H9 (cell line): ENCODE measurements at regions not wholly inside any gene's neighbourhood (a gene's known extent, or its start where the extent isn't known, plus 50 kb on each side); places are given as distances from the start of the nearest gene placed in this dataset.

Source experiments
- DNase-seq: peaks from one replicate; pipeline ENCODE4 v3.0.0-alpha.2; 2017
- H2AFZ ChIP-seq: one replicate; pipeline ENCODE4 v1.6.1; 2013; ENCODE audit warnings: mild to moderate bottlenecking, low read length, control low read depth, moderate library complexity
- H2AK5ac ChIP-seq: 2 replicates; pipeline ENCODE4 v1.6.1; 2013; ENCODE audit warnings: low read length, control low read depth, mixed read lengths; ENCODE audit not compliant: insufficient read length
- H2BK120ac ChIP-seq: one replicate; pipeline ENCODE4 v1.6.1; 2013; ENCODE audit warnings: low read depth, mild to moderate bottlenecking, low read length, control low read depth, inconsistent platforms; ENCODE audit not compliant: poor library complexity, severe bottlenecking
- H2BK12ac ChIP-seq: 2 replicates; pipeline ENCODE4 v1.6.1; 2013; ENCODE audit warnings: low read length, control low read depth, mixed read lengths, low read depth; ENCODE audit not compliant: insufficient read length
- H2BK15ac ChIP-seq: 2 replicates; pipeline ENCODE4 v1.6.1; 2013; ENCODE audit warnings: low read depth, low read length, control low read depth
- H2BK20ac ChIP-seq: one replicate; pipeline ENCODE4 v1.6.1; 2013; ENCODE audit warnings: low read depth, mild to moderate bottlenecking, low read length, control low read depth, inconsistent platforms; ENCODE audit not compliant: poor library complexity, severe bottlenecking
- H2BK5ac ChIP-seq: 2 replicates; pipeline ENCODE4 v1.6.1; 2013; ENCODE audit warnings: low read length, control low read depth, mixed read lengths; ENCODE audit not compliant: insufficient read length
- H3K14ac ChIP-seq: 2 replicates; pipeline ENCODE4 v1.6.1; 2013; ENCODE audit warnings: low read length, control low read depth; ENCODE audit not compliant: insufficient read depth
- H3K18ac ChIP-seq: 2 replicates; pipeline ENCODE4 v1.6.1; 2013; ENCODE audit warnings: low read depth, mild to moderate bottlenecking, mixed read lengths, low read length, control low read depth; ENCODE audit not compliant: insufficient read length
- H3K23ac ChIP-seq: 2 replicates; pipeline ENCODE4 v1.6.1; 2013; ENCODE audit warnings: low read length, control low read depth, mixed read lengths, low read depth; ENCODE audit not compliant: insufficient read length
- H3K23me2 ChIP-seq: 2 replicates; pipeline ENCODE4 v1.6.1; 2013; ENCODE audit warnings: low read depth, mild to moderate bottlenecking, mixed read lengths, low read length, control low read depth; ENCODE audit not compliant: insufficient read length, poor library complexity, severe bottlenecking
- H3K27ac ChIP-seq: 2 replicates; pipeline ENCODE4 v1.5.1; 2013; ENCODE audit warnings: low read length, control low read depth, mixed read lengths, low read depth; ENCODE audit not compliant: insufficient read length
- H3K27me3 ChIP-seq: 2 replicates; pipeline ENCODE4 v1.6.1; 2013; ENCODE audit warnings: low read length, control low read depth, inconsistent platforms; ENCODE audit not compliant: insufficient read depth
- H3K4ac ChIP-seq: 2 replicates; pipeline ENCODE4 v1.6.1; 2013; ENCODE audit warnings: low read depth, mild to moderate bottlenecking, control low read depth, inconsistent platforms, low read length, moderate library complexity
- H3K4me1 ChIP-seq: 2 replicates; pipeline ENCODE4 v1.6.1; 2013; ENCODE audit warnings: low read length, control low read depth, inconsistent platforms; ENCODE audit not compliant: insufficient read depth
- H3K4me2 ChIP-seq: 2 replicates; pipeline ENCODE4 v1.6.1; 2013; ENCODE audit warnings: low read length, control low read depth, mixed read lengths; ENCODE audit not compliant: insufficient read length, insufficient read depth
- H3K56ac ChIP-seq: 2 replicates; pipeline ENCODE4 v1.6.1; 2013; ENCODE audit warnings: low read depth, mild to moderate bottlenecking, mixed read lengths, low read length, control low read depth; ENCODE audit not compliant: insufficient read length
- H3K79me1 ChIP-seq: 2 replicates; pipeline ENCODE4 v1.6.1; 2013; ENCODE audit warnings: low read depth, mild to moderate bottlenecking, moderate library complexity, low read length, control low read depth, inconsistent platforms; ENCODE audit not compliant: insufficient read depth, poor library complexity, severe bottlenecking
- H3K79me2 ChIP-seq: 2 replicates; pipeline ENCODE4 v1.6.1; 2013; ENCODE audit warnings: low read length, control low read depth, inconsistent platforms; ENCODE audit not compliant: insufficient read depth
- H3K9ac ChIP-seq: 2 replicates; pipeline ENCODE4 v1.6.1; 2013; ENCODE audit warnings: low read length, control low read depth, mixed read lengths; ENCODE audit not compliant: insufficient read length; ENCODE audit errors: extremely low read depth
- H3K9me3 ChIP-seq: one replicate; pipeline ENCODE4 v1.6.1; 2013; ENCODE audit warnings: low read depth, low read length, inconsistent platforms; ENCODE audit not compliant: control insufficient read depth
- H3T11ph ChIP-seq: one replicate; pipeline ENCODE4 v1.6.1; 2013; ENCODE audit warnings: mild to moderate bottlenecking, low read length, control low read depth, inconsistent platforms
- H4K20me1 ChIP-seq: one replicate; pipeline ENCODE4 v1.6.1; 2013; ENCODE audit not compliant: control insufficient read depth, insufficient read length, insufficient read depth
- H4K5ac ChIP-seq: 2 replicates; pipeline ENCODE4 v1.6.1; 2013; ENCODE audit warnings: low read depth, mild to moderate bottlenecking, mixed read lengths, low read length, control low read depth; ENCODE audit not compliant: insufficient read length
- H4K8ac ChIP-seq: replicated peaks from 2 replicates; pipeline ENCODE4 v1.6.1; 2013; ENCODE audit warnings: low read length, control low read depth, mixed read lengths, low read depth; ENCODE audit not compliant: insufficient read length
- H4K91ac ChIP-seq: 2 replicates; pipeline ENCODE4 v1.6.1; 2013; ENCODE audit warnings: low read depth, mild to moderate bottlenecking, moderate library complexity, mixed read lengths, low read length, control low read depth; ENCODE audit not compliant: insufficient read length
- H3K27ac Mint-ChIP-seq, 3 experiments: 2 replicates in 2 of 3; 3 replicates in 1 of 3; pipeline ENCODE4 v1.8.0; 2020 to 2021; ENCODE audit warnings: mixed read lengths in 3 of 3, mild to moderate bottlenecking in 1 of 3, moderate library complexity in 1 of 3
- H3K27me3 Mint-ChIP-seq: 2 replicates; pipeline ENCODE4 v1.8.0; 2021; ENCODE audit warnings: low read depth, mild to moderate bottlenecking, moderate library complexity, mixed read lengths
- H3K36me3 Mint-ChIP-seq, 3 experiments: 2 replicates in 2 of 3; 3 replicates in 1 of 3; pipeline ENCODE4 v1.8.0; 2020 to 2021; ENCODE audit warnings: low read depth in 3 of 3, mixed read lengths in 3 of 3; ENCODE audit not compliant: insufficient read depth in 1 of 3
- H3K4me1 Mint-ChIP-seq, 2 experiments: 2 replicates each; pipeline ENCODE4 v1.8.0; 2020; ENCODE audit warnings: mixed read lengths in 2 of 2
- H3K4me3 Mint-ChIP-seq, 2 experiments: 2 replicates in 1 of 2; 3 replicates in 1 of 2; pipeline ENCODE4 v1.8.0; 2020 to 2021; ENCODE audit warnings: mild to moderate bottlenecking in 2 of 2, mixed read lengths in 2 of 2, moderate library complexity in 1 of 2
- H3K9me3 Mint-ChIP-seq, 2 experiments: 2 replicates in 1 of 2; 3 replicates in 1 of 2; pipeline ENCODE4 v1.8.0; 2020; ENCODE audit warnings: mild to moderate bottlenecking in 2 of 2, mixed read lengths in 2 of 2, moderate library complexity in 1 of 2
- WGBS: extraction: QIAGEN DNeasy Blood & Tissue Kit; methylation state at CpG from one replicate; pipeline ENCODE4 v1.1.7; 2013; ENCODE audit warnings: missing lambda C conversion rate, low lambda C conversion rate, mixed read lengths; ENCODE audit not compliant: insufficient read length; ENCODE audit errors: extremely low coverage; 5-methylcytosine and 5-hydroxymethylcytosine counted together
- TF ChIP-seq, protein P1 (sequence below): fragments of 200-600 bp; sonication (generic); conservative IDR thresholded peaks from 3 replicates; pipeline ENCODE4 v1.8.0; 2021; ENCODE audit warnings: antibody characterized with exemption, mild to moderate bottlenecking

DNA sequence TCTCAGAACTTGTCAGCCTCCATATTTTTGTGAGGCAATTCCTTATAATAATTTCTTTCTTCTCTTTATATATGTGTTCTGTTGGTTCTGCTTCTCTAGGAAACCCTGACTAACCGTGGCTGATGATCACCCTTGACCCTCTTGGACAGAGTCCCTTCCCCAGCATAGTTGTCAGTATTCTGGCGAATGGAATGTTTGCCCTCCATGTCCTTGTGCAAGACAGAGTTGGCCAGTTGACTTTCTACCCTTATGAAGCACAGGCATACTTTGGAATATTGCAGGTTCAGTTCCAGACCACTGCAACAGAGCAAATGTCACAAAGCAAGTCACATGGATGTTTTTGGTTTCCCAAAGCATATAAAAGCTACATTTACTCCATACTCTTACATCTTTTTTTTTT is 297.7 kb upstream of the SHH start:
- Histone ChIP-seq H4K5ac (no peak overlapping the region), H3K27ac (no peak overlapping the region), H2BK120ac (no peak overlapping the region), H3K79me1 (no peaks in the 10 kb centered on the region), H2BK5ac (no peak overlapping the region), H2BK15ac (no peak overlapping the region), H4K8ac (no peak overlapping the region), H4K20me1 (no peaks in the 10 kb centered on the region), H3K56ac (no peak overlapping the region), H3K14ac (no peak overlapping the region), H2AK5ac (no peak overlapping the region), H2BK20ac (no peak overlapping the region), H3K23ac (no peak overlapping the region), H3K9me3 (no peaks in the 10 kb centered on the region), H3K79me2 (no peaks in the 10 kb centered on the region; the same call in 1 of the 2 replicates), H3K27me3 (no peaks in the 10 kb centered on the region), H3K4me1 (no peaks in the 10 kb centered on the region), H3K18ac (no peak overlapping the region), H3K23me2 (no peaks in the 10 kb centered on the region), H3K9ac (no peak overlapping the region), H3T11ph (no peak overlapping the region), H2AFZ (no peak overlapping the region), H3K4me2 (no peak overlapping the region), H2BK12ac (no peak overlapping the region), H4K91ac (no peak overlapping the region), H3K4ac (no peak overlapping the region)
- no peak overlapping the region for H3K27ac Mint-ChIP-seq
- no peaks in the 10 kb centered on the region for H3K27me3 Mint-ChIP-seq
- DNase-seq = no peak
- peaks cover 3 to 8% of the 10 kb centered on the region in 2 experiments; a peak in 2 of 4 replicates for H3K4me1 Mint-ChIP-seq
- H3K36me3 Mint-ChIP-seq = no peaks in the 10 kb centered on the region; a peak in 1 of 7 replicates
- H3K9me3 Mint-ChIP-seq = no peaks in the 10 kb centered on the region; a peak in 1 of 5 replicates
- TF ChIP-seq, protein P1, sequence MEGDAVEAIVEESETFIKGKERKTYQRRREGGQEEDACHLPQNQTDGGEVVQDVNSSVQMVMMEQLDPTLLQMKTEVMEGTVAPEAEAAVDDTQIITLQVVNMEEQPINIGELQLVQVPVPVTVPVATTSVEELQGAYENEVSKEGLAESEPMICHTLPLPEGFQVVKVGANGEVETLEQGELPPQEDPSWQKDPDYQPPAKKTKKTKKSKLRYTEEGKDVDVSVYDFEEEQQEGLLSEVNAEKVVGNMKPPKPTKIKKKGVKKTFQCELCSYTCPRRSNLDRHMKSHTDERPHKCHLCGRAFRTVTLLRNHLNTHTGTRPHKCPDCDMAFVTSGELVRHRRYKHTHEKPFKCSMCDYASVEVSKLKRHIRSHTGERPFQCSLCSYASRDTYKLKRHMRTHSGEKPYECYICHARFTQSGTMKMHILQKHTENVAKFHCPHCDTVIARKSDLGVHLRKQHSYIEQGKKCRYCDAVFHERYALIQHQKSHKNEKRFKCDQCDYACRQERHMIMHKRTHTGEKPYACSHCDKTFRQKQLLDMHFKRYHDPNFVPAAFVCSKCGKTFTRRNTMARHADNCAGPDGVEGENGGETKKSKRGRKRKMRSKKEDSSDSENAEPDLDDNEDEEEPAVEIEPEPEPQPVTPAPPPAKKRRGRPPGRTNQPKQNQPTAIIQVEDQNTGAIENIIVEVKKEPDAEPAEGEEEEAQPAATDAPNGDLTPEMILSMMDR = no peak
- WGBS = no CpG with 5 or more reads among the region's 2 CpGs
- H3K4me3 Mint-ChIP-seq = no peak overlapping the region
